ENCODE measurements at regions not wholly inside any gene's neighbourhood (a gene's known extent, or its start where the extent isn't known, plus 50 kb on each side); places are given as distances from the start of the nearest gene placed in this dataset.
"Not testable (repeated sequence)": the region's sequence is repeated elsewhere in the genome, so short reads cannot be mapped to it uniquely, and the experiment has no call there.

DNA sequence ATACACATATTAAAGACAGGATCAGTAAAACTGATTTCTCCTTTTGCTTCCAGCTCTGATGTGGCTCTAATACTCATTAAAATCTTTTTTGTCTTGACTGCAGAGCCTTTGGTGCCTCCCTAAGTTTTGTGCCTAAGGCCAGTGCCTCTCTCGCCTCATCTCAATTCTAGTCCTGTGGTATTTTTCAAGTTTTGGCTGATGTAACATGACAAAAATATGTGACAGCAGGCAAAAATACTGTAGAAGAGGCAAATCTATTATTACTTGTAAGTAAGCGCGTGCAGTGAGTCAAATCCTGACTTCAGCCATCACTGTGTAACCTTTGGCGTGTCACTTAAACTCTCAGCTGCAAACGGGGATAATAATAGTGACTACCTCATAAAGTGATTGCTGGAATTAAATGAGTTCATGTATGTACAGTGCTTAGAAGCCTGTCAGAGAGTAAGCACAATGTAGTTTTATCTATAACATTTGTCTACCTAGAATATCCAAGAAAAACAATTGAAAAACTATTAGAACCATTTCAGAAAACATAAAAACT, 74.0 kb downstream of the MAB21L3 start:
- H3K36me3 ChIP-seq (ENCODE audit: insufficient read depth, low read length) = no peaks in the 10 kb centered on the region
- H3K4me3 ChIP-seq (ENCODE audit: low read length) = no peak overlapping the region
- H3K27me3 ChIP-seq (ENCODE audit: low read length) = no peaks in the 10 kb centered on the region

GRCh38 chr1:116189481-116189880, 78.3 kb downstream of the MAB21L3 start:
- no peak overlapping the region for H3K9ac ChIP-seq (ENCODE audit: low read length)
- peaks cover 25% of the 10 kb centered on the region for H3K4me1 ChIP-seq (ENCODE audit: low read length)
- DNase-seq = no peak
- H3K79me2 ChIP-seq (ENCODE audit: low read length) = no peaks in the 10 kb centered on the region
- H3K9me2 ChIP-seq (replicated peaks; ENCODE audit: insufficient read depth, low read length) = no peaks in the 10 kb centered on the region
- no peak overlapping the region for H3K27ac ChIP-seq (ENCODE audit: low read length)
- no peaks in the 10 kb centered on the region for H3K27me3 ChIP-seq (ENCODE audit: low read length)
- H3K9me3 ChIP-seq (ENCODE audit: low read length) = no peaks in the 10 kb centered on the region
- H3K36me3 ChIP-seq (ENCODE audit: insufficient read depth, low read length) = no peaks in the 10 kb centered on the region
- no peak overlapping the region for H3K4me2 ChIP-seq (ENCODE audit: low read depth, low read length, poor library complexity, severe bottlenecking)
- H2AFZ ChIP-seq (ENCODE audit: low read length) = no peak overlapping the region
- no peak overlapping the region for H3K4me3 ChIP-seq (ENCODE audit: low read length)
- no peaks in the 10 kb centered on the region for H4K20me1 ChIP-seq (ENCODE audit: insufficient read depth, low read depth, low read length)

More for the DNA sequence above, 74.0 kb downstream of the MAB21L3 start:
- H3K9me3 ChIP-seq (ENCODE audit: low read length) = no peaks in the 10 kb centered on the region
- H3K9ac ChIP-seq (ENCODE audit: low read length) = no peak overlapping the region
- H2AFZ ChIP-seq (ENCODE audit: low read length) = no peak overlapping the region
- H4K20me1 ChIP-seq (ENCODE audit: insufficient read depth, low read depth, low read length) = no peaks in the 10 kb centered on the region
- H3K9me2 ChIP-seq (replicated peaks; ENCODE audit: insufficient read depth, low read length) = no peaks in the 10 kb centered on the region
- H3K79me2 ChIP-seq (ENCODE audit: low read length) = no peaks in the 10 kb centered on the region
- no peak for DNase-seq
- peaks cover 25% of the 10 kb centered on the region for H3K4me1 ChIP-seq (ENCODE audit: low read length)
- H3K27ac ChIP-seq (ENCODE audit: low read length) = no peak overlapping the region
- H3K4me2 ChIP-seq (ENCODE audit: low read depth, low read length, poor library complexity, severe bottlenecking) = no peak overlapping the region

DNA sequence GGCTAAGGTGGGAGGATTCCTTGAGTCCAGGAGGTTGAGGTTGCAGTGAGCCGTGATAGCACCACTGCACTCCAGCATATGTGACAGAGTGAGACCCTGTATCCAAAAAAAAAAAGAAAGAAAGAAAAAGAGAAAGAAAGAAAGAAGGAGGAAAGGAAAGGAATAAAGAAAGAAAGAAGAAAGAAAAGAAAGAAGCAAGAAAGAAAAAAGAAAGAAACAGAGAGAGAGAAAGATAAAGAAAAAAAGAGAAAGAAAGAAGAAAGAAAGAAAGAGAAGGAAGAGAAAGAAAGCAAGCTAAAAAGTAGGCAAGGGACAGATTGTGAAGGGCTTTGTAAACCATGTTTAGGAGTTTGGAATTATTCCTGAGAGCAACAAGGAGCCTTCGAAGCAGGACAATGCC, 80.1 kb downstream of the MAB21L3 start:
- H3K36me3 ChIP-seq (ENCODE audit: insufficient read depth, low read length) = no peaks in the 10 kb centered on the region
- H3K4me1 ChIP-seq (ENCODE audit: low read length) = peaks cover 12% of the 10 kb centered on the region
- H3K4me2 ChIP-seq (ENCODE audit: low read depth, low read length, poor library complexity, severe bottlenecking) = no peak overlapping the region
- no peaks in the 10 kb centered on the region for H3K79me2 ChIP-seq (ENCODE audit: low read length)
- no peaks in the 10 kb centered on the region for H4K20me1 ChIP-seq (ENCODE audit: insufficient read depth, low read depth, low read length)
- H3K27me3 ChIP-seq (ENCODE audit: low read length) = no peaks in the 10 kb centered on the region
- H3K4me3 ChIP-seq (ENCODE audit: low read length) = no peak overlapping the region
- DNase-seq = no peak
- H3K9me2 ChIP-seq (replicated peaks; ENCODE audit: insufficient read depth, low read length) = no peaks in the 10 kb centered on the region
- H3K27ac ChIP-seq (ENCODE audit: low read length) = no peak overlapping the region
- no peak overlapping the region for H2AFZ ChIP-seq (ENCODE audit: low read length)
- H3K9ac ChIP-seq (ENCODE audit: low read length) = no peak overlapping the region
- H3K9me3 ChIP-seq (ENCODE audit: low read length) = no peaks in the 10 kb centered on the region

GRCh38 chr1:116193768-116194167, 82.6 kb downstream of the MAB21L3 start:
- H3K4me1 ChIP-seq (ENCODE audit: low read length) = peaks cover 2% of the 10 kb centered on the region; the same call in 1 of the 2 replicates
- no peaks in the 10 kb centered on the region for H4K20me1 ChIP-seq (ENCODE audit: insufficient read depth, low read depth, low read length)
- DNase-seq = no peak

GRCh38 chr1:116194568-116194967, 83.4 kb downstream of the MAB21L3 start:
- Histone ChIP-seq H3K4me2 (ENCODE audit: low read depth, low read length, poor library complexity, severe bottlenecking) (no peak overlapping the region), H4K20me1 (ENCODE audit: insufficient read depth, low read depth, low read length) (no peaks in the 10 kb centered on the region), H3K9ac (ENCODE audit: low read length) (no peak overlapping the region), H3K4me1 (ENCODE audit: low read length) (no peaks in the 10 kb centered on the region; the same call in 1 of the 2 replicates), H3K27ac (ENCODE audit: low read length) (no peak overlapping the region), H3K27me3 (ENCODE audit: low read length) (no peaks in the 10 kb centered on the region), H3K4me3 (ENCODE audit: low read length) (no peak overlapping the region), H2AFZ (ENCODE audit: low read length) (no peak overlapping the region), H3K9me2 (replicated peaks; ENCODE audit: insufficient read depth, low read length) (no peaks in the 10 kb centered on the region), H3K9me3 (ENCODE audit: low read length) (no peaks in the 10 kb centered on the region), H3K79me2 (ENCODE audit: low read length) (no peaks in the 10 kb centered on the region), H3K36me3 (ENCODE audit: insufficient read depth, low read length) (no peaks in the 10 kb centered on the region)
- DNase-seq = no peak

More at GRCh38 chr1:116193768-116194167, 82.6 kb downstream of the MAB21L3 start:
- no peaks in the 10 kb centered on the region for H3K79me2 ChIP-seq (ENCODE audit: low read length)
- H3K4me2 ChIP-seq (ENCODE audit: low read depth, low read length, poor library complexity, severe bottlenecking) = no peak overlapping the region
- H3K9me2 ChIP-seq (replicated peaks; ENCODE audit: insufficient read depth, low read length) = no peaks in the 10 kb centered on the region
- H3K27me3 ChIP-seq (ENCODE audit: low read length) = no peaks in the 10 kb centered on the region
- H3K4me3 ChIP-seq (ENCODE audit: low read length) = no peak overlapping the region
- H2AFZ ChIP-seq (ENCODE audit: low read length) = no peak overlapping the region
- H3K27ac ChIP-seq (ENCODE audit: low read length) = no peak overlapping the region
- H3K9ac ChIP-seq (ENCODE audit: low read length) = no peak overlapping the region
- no peaks in the 10 kb centered on the region for H3K9me3 ChIP-seq (ENCODE audit: low read length)
- no peaks in the 10 kb centered on the region for H3K36me3 ChIP-seq (ENCODE audit: insufficient read depth, low read length)

- H3K9me3 ChIP-seq (ENCODE audit: low read length) = no peaks in the 10 kb centered on the region
- H3K4me1 ChIP-seq (ENCODE audit: low read length) = peaks cover 5% of the 10 kb centered on the region
- H3K27ac ChIP-seq (ENCODE audit: low read length) = no peak overlapping the region
- H3K27me3 ChIP-seq (ENCODE audit: low read length) = no peaks in the 10 kb centered on the region
- no peaks in the 10 kb centered on the region for H3K9me2 ChIP-seq (replicated peaks; ENCODE audit: insufficient read depth, low read length)
- H3K4me3 ChIP-seq (ENCODE audit: low read length) = no peak overlapping the region
- H2AFZ ChIP-seq (ENCODE audit: low read length) = no peak overlapping the region
- no peak overlapping the region for H3K9ac ChIP-seq (ENCODE audit: low read length)
- no peak overlapping the region for H3K4me2 ChIP-seq (ENCODE audit: low read depth, low read length, poor library complexity, severe bottlenecking)
- no peaks in the 10 kb centered on the region for H3K79me2 ChIP-seq (ENCODE audit: low read length)
- H3K36me3 ChIP-seq (ENCODE audit: insufficient read depth, low read length) = no peaks in the 10 kb centered on the region
- no peak for DNase-seq
- no peaks in the 10 kb centered on the region for H4K20me1 ChIP-seq (ENCODE audit: insufficient read depth, low read depth, low read length)
Measured at GRCh38 chr1:116195077-116195868, 84.1 kb downstream of the MAB21L3 start.

DNA sequence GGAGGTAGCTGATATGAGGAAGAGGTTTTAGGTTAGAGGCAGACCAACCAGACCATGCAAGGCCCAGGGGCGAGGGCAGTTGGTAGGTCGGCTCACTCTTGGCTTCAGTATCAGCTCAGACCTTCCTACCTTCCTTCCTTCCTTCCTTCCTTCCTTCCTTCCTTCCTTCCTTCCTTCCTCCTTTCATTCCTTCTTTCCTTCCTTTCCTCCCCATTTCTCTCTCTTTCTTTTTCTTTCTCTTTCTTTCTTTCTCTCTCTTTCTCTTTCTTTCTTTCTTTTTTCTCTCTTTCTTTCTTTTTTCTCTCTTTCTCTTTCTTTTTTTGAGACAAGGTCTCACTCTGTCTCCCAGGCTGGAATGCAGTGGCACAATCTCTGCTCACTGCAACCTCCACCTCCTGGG, 89.1 kb downstream of the MAB21L3 start:
- not testable (repeated sequence) for H4K20me1 ChIP-seq (ENCODE audit: insufficient read depth, low read depth, low read length); DNase-seq; H3K4me2 ChIP-seq (ENCODE audit: low read depth, low read length, poor library complexity, severe bottlenecking); H3K9me3 ChIP-seq (ENCODE audit: low read length); H3K36me3 ChIP-seq (ENCODE audit: insufficient read depth, low read length); H3K9ac ChIP-seq (ENCODE audit: low read length); H3K79me2 ChIP-seq (ENCODE audit: low read length); H3K4me1 ChIP-seq (ENCODE audit: low read length); H3K9me2 ChIP-seq (replicated peaks; ENCODE audit: insufficient read depth, low read length); H3K4me3 ChIP-seq (ENCODE audit: low read length); H3K27ac ChIP-seq (ENCODE audit: low read length); H3K27me3 ChIP-seq (ENCODE audit: low read length)
- H2AFZ ChIP-seq (ENCODE audit: low read length) = 0 out of 2 replicates have a peak overlapping the region, but pooled peaks have one; percentile 46

DNA sequence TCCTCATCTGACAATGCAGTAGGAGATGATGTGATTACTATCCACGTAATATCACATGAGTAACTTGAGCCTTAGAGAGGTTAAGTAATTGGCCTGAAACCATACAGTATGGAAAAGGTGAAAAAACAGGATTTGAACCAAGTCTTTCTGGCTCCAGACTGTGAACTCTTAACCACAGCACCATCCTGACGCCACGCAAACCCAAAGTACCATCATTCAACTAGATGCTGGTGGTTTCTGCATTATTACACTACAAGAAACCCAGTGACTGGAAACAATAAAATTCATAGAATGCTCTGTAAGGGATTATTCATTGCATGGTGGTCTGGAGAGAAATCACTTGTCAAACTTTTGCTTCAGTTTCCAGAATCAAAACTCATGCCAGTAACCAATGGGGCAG, 90.7 kb downstream of the MAB21L3 start:
- H3K27ac ChIP-seq (ENCODE audit: low read length) = no peak overlapping the region
- no peaks in the 10 kb centered on the region for H3K36me3 ChIP-seq (ENCODE audit: insufficient read depth, low read length)
- no peak overlapping the region for H3K9ac ChIP-seq (ENCODE audit: low read length)
- H2AFZ ChIP-seq (ENCODE audit: low read length) = no peak overlapping the region
- H3K4me3 ChIP-seq (ENCODE audit: low read length) = no peak overlapping the region
- H4K20me1 ChIP-seq (ENCODE audit: insufficient read depth, low read depth, low read length) = no peaks in the 10 kb centered on the region
- DNase-seq = no peak
- no peaks in the 10 kb centered on the region for H3K9me3 ChIP-seq (ENCODE audit: low read length)
- H3K4me1 ChIP-seq (ENCODE audit: low read length) = peaks cover 5% of the 10 kb centered on the region
- no peaks in the 10 kb centered on the region for H3K9me2 ChIP-seq (replicated peaks; ENCODE audit: insufficient read depth, low read length)
- no peak overlapping the region for H3K4me2 ChIP-seq (ENCODE audit: low read depth, low read length, poor library complexity, severe bottlenecking)
- no peaks in the 10 kb centered on the region for H3K27me3 ChIP-seq (ENCODE audit: low read length)
- no peaks in the 10 kb centered on the region for H3K79me2 ChIP-seq (ENCODE audit: low read length)

Data from Karpas-422 (cell line).